ENCODE measurements at regions not wholly inside any gene's neighbourhood (a gene's known extent, or its start where the extent isn't known, plus 50 kb on each side); places are given as distances from the start of the nearest gene placed in this dataset.

DNA sequence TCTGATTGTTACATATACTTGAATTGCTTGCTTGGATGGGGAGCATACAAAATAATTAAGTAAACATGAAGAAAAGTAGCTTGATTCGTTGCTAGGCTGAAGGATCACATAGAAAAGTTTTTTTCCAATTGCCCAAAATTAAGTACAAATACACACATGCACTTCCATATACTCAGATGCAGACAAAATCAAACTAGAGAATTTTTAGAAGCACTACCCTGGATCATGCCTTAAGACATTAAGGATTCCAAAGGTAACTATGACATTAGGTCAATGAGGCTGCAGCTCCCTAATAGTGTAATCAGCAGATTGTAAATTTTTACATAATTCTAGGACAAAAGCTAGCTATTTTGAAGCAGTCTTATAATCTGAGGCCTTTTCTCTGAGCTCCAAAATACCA lies 216.9 kb upstream of the TMEM161B start:
- DNase-seq = no peak

DNA sequence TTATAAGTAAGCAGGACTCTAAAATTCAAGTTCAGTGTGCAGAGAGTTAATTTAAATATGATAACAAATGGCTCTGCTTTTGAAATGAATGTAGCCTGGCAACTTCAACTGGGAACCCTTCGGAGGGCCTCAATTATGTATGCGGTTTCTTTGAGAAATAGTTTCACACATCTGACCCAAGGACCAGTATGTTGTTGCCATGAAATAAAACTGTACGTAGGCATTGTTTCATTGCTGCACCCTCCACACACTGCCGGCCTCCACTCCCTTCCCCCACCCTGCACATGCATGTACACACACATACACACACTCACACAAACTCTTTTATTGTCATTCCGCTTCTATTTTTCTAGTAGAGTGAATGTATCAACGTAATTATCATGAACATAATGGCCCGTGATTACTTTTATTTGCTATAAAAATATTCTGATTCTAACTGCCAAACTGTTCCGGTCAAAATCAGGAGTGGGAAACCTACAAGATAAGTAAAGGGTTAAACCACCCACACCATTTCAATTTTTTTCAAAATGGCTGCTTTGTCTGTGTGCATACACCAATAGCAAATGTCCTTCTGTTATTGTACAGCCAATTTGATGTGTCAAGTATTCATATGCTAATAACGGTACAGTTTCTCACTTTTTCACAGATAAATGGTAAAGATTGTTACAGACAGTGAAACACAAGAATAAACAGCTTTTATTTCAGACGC lies 215.5 kb upstream of the TMEM161B start:
- DNase-seq = no peak

DNA sequence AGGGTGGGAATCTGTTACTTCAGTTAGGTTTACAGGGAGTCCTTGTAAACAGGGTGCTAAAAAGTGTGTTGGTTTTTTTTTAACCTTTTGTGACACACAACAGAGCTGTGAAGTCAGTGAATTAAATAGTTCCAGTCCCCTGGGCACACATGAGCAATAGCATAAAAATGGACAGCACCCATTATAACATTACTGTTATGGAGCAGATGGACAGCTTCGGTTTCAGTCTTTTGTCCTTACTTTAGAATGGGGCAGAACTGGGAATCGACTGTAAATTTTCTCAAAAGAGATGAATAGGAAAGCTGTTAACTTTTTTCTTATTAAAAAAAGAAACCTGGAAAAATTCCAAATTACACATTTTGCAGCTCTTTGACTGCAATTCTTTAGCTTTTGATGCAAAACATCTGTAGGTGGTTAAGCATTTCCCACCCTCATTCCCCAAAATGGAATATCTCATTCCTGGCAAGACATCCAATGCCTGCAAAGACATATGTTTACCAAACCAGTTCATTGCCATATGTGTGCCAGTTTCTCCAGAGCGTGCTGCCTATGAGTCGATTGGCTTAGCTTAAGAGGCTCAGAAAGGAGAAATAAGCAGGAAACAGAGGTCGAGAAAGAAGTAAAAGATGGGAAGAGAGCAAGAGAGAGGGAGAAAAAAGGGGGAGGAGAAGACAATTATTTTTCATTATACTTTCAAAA lies 212.3 kb upstream of the TMEM161B start:
- no peak for DNase-seq

DNA sequence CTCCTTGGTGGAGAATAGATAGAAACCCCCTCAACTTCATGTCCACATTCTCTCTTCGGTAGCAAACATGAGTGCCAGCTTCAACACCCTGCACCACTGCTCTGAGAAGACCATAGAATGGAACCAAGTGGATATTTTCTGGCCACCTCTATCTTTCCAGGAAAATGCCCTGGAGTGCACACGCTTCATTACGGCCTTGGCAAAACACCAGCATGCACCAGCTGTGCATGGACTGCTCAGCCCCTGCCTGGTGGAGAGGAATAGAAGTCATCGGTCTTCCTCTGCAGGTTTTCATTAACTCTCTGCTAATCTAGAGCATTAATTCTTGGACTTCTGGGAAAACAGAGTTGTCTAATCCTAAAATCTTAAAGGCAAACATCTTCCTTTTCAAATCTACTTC lies 211.6 kb upstream of the TMEM161B start:
- no peak for DNase-seq

DNA sequence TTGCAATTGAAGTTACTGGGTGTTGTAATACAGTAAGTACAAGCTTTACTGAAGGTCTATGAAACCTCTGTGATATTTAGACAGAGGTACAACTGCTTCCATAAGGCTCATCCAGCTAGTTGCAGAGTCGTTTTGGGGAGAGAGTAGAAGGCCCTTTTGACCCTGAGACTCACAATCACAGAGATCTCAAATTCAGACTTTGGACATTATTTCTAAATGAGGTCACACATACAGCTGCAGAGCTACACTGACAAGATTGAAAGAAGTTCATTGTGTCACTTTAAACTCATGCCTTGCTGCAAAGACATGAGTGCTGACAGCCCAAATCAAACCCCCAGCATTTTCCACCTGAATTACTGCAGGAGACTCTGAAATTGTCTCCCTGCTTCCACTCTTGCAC lies 205.9 kb upstream of the TMEM161B start:
- DNase-seq = no peak

DNA sequence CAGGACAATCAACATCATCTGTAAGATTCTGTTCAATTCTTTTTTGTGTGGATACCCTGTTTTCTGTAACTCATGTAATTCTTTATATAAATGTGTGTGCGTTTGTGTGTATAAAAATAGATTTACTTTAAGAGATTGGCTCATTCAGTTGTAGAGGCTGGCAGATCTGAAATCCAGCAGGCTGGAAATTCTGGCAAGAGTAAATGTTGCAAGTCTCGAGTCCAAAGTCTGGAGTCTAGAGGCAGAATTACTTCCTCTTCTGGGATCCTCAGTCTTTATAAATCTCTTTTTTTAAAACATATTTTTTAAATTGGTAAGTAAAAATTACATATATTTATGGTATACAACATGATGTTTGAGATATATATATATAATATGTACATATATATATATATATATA lies 202.1 kb upstream of the TMEM161B start:
- DNase-seq = no peak

DNA sequence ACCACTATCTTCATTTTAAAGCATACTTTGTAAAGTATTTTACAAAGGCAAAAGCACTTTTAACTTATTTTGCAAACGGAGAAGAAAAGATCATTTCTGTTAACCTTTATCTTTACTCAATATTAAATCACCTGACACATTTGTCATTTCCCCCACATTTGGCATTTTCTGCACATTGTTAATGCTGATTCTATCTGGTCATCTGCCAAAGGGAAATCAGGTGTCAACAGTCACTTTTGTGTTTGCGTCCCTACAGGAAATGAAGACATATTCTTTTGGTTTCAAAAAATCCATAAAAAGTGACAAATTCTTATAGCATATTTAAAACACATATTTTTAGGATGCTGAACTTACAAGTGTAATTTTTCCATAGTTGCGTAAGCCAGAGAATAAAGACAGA lies 191.3 kb upstream of the TMEM161B start:
- no peak for DNase-seq

DNA sequence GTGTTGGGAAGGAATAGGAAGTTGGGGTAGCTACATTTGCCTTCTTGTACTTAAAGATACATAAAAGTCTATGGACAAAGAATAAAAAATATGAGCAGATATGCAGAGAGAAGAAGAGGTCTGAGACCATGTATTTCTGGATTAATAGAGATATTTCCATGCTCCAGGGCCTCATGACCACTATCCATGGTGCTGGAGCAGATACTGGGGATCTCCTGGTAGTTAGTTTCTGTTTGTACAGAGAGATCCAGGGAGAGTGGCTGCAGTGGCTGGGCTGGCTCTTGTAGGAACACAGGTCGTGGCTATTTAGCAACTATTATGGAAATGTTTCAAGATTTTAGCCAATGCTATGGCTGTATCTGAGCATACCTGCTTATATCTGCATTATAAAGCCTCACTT lies 184.2 kb upstream of the TMEM161B start:
- DNase-seq = no peak

DNA sequence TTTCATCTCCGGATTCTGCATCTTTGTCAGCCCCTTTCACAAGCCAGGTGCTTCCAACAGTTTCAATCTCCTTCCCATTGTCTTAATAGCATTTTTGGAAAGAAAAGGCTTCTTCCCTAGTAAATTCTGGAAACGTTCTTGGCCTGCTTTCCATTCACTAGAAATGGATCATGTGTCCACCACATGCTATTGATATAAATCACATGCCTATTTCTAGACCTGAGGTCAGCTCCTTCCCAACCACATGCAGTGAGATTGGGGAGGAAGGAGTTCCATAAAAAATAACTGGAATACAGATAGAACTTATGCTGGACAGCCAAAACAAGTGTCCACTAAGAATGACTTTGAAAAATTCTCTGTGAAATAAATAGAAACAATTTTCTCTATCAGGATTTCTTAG lies 181.6 kb upstream of the TMEM161B start:
- DNase-seq = no peak

DNA sequence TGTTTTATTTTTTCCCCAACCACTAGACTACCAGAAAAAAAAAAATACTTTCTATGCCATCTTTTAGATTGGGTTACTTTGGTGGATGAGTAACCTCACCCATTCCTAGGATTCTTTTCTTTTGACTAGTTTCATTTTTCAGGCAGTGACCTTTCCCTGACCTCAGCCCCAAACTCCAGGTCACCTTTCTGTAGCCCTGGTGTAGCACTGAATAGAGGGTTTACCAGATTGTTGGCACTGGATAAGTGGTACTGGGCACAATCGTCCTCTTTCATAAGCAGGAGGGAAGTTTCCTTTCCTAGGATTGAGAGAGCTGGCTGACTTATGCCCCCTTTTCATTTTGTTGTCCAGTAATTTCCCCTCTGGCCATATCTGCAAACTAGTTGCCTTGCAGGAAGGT lies 169.4 kb upstream of the TMEM161B start:
- DNase-seq = no peak

DNA sequence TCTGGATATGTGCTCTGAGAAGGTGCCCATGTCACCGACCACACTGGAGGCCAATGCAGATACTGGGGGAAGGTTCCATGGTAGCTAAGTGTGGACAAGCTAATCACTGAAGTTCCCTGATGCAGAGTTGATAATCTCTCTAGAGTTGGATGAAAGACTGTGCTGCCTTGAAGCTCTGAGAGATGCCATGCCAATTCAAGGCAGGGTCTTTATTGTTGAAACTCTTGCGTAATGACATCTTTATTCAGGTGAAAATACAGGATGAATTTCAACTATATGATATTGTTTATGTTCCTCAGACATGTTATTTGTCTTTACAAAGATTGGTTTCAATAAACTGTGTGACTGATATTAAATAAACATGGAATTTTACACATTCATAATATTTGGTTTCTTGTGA lies 167.6 kb upstream of the TMEM161B start:
- no peak for DNase-seq

DNA sequence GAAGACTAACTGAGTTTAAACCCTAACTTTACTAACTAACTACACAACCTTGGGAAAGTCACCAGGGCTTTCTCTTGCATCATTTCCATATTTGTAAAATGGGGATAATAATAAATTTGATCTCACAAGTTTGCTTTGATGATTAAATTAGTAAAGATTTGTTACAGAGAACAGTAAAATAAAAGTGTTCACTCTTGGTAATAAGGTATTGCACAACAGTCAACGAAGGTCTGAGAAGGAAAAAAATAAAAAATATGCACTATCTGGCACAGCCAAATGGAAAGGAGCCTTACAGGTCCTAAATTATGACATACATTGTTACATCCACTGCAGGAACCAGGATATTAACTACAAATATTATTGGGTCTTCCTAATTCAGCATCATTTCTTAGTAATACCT lies 160.0 kb upstream of the TMEM161B start:
- no peak for DNase-seq

DNA sequence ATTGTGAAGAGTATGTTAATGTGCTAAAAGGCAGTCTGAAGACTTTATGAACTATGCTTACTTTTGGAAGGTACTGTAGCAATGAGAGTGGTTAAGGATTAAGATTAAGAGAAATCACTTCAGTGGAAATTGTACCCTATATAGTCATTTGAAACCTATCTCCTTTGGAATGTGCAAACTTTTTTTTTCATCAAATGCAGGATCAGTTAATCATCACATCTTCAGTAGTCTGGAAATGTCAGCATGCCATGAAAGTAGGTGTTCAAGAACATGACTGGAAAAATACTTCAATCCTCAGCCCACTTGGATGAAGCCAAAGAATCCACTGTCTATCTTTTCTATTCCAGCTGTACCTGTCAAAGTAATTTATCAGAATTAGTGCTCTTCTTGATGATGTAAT lies 157.8 kb upstream of the TMEM161B start:
- no peak for DNase-seq

DNA sequence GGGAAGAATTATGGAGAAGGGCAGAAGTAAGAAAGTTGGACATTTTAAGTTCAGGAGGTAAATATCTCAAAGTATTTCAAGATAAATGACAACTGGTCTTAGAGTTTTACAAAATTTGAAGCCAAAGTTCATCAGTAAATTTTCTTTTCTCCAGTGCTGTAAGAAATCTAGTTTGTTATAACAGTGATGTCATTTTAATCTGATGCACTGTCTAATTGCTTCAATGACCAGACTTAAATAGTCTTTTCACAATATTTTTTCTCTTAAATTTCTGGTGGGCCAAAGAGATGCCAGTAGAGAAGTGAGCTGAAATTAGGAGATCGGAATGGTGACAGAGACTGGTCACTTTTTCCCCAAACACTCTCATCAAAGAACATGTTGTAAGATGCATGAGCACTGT lies 156.5 kb upstream of the TMEM161B start:
- no peak for DNase-seq

DNA sequence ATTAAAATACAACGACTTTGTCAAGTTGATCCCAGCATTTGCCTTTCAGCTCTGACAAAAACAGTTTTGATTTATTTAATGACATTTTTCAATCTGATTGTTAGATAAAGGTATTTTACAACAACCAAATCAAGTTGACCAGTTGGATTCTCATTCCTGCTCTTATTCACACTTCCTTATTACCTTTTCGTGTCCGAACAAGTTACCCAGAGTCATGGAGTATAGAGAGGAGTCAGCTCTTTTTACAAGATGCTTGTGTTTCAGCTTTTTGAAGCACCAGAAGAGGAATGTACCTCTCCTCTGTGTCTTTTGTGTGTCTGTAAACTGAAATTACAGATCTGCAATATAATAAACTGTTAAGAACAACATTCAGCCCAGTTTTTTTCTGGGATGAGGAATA lies 151.3 kb upstream of the TMEM161B start:
- DNase-seq = no peak

DNA sequence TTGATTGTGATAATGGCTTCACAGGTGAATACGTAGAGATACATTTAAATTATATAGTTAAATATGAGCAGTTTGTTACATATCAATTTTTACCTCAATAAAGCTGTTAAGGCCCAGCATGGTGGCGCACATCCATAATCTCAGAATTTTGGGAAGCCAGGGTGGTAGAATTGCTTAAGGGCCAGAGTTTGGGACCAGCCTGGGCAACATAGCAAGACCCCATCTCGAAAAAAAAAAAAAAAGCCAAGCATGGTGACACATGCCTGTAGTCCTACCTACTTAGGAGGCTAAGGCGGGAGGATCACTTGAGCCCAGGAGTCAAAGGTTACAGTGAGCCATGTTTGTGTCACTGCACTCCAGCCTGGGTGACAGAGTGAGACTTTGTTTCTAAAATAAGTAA lies 138.7 kb upstream of the TMEM161B start:
- DNase-seq = no peak

DNA sequence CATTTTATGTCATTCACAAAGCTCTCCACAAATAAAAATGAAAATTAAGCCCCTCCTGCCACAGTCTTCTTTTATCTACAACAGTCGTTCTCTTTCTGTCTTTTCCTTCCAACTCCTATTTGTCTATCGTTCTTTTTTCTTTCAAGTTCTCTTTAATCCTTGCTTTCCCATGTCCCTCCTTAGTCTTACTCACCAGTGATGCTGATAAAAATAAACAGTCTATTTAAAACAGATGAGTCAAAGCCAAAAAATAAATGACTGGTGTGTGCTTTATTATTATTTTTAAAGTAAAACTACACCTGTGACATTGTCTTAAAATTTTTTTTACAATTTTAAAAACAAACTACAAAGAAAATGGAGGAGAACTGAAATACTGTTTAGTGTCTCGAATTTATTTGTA lies 137.1 kb upstream of the TMEM161B start:
- no peak for DNase-seq

DNA sequence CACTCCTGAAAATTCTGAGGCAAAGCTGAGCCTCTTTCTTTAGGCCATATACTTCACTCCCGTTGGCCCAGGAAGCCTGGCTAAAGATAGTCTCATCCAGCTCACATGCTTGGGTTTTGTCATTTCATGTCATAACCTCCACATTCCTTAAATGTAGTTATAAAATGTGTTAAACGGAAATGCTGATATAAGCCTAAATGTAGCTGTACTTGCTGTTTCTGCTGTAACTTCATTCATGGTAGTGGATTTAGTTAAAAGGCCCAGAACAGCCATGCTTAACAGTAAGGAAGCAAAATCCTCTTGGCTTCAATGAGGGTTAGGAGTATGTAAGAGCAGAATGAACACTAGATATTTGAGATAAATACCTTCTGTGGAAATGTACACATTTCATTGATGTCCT lies 135.8 kb upstream of the TMEM161B start:
- DNase-seq = no peak

DNA sequence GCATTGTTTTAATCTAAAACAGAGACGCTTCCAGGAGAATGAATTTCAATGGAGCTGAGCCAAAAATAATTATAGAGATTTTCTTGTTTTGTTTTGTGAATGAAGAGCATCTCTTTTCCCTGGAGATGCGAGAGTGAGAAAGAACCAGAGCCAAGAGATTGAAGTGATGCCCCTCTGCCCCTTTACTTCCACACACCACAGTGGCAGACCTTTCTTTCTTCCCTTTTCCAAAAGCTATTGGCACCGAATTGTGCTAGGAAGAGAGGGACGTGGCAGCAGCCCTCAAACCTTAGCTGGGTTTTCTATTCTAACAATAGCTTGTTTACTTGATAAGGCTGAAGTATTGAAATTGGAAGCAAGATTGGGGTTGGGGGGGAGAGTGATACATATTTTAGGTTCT lies 133.0 kb upstream of the TMEM161B start:
- no peak for DNase-seq

DNA sequence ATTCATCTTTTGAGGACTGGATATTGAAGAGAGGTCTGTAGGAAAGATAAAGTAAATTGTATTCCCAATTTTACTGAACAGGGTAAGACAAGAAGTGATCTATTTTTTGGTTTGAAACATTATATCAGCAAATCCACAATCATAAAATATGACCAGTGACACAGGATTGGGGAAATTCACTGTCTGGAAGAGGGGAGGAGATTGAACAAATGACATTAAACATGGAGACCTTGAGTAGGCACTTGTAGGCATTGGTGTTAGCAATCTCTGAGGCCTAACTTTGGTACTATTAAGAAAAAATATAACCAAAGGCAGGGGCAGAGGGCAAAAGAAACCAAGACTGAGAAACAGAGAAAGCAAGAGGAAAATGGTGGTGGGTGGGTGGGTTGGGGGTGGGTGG lies 132.6 kb upstream of the TMEM161B start:
- no peak for DNase-seq

DNA sequence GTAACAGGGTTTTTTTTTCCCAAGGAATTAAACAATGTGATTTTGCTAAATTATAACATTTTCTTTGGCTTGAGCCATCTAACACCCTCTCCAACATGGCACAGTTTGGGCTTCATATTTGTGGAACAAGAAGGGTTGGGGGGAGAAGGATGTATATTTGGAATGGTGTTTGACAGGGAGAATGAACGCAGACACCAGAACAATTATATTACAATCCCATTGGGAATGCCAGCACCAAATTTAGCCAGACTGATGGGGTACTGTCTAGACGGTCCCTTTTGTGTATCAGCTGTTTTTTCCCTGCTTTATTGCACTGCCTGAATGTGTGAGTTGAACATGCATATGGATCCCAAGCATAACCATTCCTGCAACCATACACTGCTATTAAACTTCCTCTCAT lies 130.9 kb upstream of the TMEM161B start:
- DNase-seq = no peak

DNA sequence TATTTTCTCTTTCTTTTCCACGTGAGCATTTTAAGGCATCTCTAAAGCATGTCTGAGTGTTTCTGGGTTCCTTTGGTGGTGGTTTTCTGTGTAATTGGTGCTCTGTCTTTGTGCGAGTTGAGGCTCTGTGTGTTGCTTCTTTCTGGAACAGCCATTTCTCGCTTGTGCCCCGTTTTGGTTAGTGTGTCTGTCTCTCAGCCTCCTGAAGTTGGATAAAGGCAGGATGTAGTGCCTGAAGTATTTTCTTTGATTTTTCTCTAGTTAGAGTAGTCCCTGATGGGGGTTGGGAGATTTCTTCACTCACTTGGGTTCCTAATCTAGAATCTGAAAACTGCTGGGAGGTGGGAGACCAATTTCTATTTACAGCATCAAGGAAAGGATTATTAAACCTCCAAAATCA lies 129.7 kb upstream of the TMEM161B start:
- DNase-seq = no peak

DNA sequence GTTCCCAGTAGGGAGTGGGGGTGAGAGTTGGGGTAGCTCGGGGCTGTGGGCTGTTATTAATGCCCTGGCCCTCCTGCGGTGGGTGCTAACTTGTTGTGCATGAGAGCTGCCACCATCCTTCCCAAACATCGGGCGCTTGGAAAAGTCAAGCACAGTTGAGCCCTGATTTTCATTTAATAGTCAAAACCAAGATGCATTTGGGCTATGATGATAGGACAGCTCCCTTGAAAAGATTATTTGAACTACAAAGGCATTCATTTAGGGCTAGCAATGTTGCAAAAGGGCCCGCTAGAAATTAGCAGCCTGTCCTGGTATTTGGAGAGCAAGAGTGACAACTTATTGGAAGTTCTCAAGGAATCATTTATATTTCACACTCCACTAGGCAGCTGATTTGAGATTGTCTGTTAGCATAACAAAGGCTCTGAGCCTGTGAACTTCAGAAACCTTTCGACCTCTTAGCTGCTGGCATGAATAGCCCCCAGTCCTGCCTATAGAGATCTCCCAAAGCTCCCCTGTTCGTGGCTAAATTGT lies 128.2 kb upstream of the TMEM161B start:
- DNase-seq = no peak

DNA sequence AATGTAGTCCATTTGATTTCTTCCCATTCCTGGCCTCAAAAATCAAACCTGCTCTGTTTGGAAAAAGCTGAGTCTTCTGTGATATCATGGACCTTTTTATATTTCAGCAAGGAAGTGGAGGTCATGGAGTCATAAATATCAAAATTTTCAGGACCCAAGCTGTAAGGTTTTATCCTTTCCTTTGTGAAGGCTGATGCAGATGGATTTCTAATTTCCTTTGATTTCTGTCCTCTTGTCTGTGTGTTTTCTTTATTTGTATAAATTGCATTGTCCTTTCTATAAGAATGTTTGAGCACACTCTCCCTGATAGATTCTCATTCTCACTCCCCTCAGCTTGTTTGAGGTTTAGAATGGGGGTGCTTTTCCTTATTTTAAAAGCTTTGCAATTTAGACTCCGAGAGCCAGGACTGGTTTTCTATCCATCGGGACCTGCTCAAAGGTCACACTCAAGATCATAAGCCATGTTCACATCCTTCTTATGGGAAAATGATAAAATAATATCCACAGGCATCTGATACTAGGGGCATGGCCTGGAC lies 127.4 kb upstream of the TMEM161B start:
- DNase-seq = no peak

Measured in occipital lobe (tissue), 1 donor.